ENCODE measurements at regions not wholly inside any gene's neighbourhood (a gene's known extent, or its start where the extent isn't known, plus 50 kb on each side); places are given as distances from the start of the nearest gene placed in this dataset.

DNA sequence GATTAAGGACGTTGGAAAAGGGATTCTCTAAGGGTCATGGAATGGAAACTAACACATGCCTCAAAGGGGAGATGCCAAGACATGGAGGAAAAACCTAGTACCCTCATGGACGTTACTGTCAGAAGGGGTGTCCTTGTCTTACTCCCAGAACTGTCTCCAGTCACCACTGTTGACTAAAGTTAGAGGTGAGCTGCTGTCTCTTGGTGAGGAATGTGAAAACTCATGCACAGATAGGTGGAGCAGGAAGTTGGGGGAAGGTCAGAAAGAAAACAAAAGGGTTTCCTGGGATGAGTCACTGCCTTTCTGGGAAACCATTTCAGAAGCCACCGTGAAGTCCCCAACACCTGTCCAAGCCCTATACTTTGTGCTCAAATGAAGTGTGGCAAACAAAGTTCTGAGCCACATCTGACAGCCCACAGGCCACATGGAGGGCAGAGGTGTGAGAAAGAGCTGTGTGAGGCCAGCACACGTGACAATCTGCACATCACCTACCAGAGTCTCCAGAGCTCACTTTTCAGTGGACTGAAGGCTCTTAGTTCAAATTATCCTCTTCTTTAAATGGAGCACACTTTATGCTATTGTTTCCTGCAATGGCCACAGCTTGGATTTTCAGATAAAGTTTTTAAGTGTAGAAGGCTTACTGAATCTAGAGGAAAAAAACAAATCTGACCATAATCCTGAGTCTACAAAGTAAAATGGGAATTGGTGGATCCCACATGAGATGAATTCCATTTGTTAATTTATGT lies 92.9 kb upstream of the EGLN3 start (continued):
- TF ChIP-seq, protein P1, sequence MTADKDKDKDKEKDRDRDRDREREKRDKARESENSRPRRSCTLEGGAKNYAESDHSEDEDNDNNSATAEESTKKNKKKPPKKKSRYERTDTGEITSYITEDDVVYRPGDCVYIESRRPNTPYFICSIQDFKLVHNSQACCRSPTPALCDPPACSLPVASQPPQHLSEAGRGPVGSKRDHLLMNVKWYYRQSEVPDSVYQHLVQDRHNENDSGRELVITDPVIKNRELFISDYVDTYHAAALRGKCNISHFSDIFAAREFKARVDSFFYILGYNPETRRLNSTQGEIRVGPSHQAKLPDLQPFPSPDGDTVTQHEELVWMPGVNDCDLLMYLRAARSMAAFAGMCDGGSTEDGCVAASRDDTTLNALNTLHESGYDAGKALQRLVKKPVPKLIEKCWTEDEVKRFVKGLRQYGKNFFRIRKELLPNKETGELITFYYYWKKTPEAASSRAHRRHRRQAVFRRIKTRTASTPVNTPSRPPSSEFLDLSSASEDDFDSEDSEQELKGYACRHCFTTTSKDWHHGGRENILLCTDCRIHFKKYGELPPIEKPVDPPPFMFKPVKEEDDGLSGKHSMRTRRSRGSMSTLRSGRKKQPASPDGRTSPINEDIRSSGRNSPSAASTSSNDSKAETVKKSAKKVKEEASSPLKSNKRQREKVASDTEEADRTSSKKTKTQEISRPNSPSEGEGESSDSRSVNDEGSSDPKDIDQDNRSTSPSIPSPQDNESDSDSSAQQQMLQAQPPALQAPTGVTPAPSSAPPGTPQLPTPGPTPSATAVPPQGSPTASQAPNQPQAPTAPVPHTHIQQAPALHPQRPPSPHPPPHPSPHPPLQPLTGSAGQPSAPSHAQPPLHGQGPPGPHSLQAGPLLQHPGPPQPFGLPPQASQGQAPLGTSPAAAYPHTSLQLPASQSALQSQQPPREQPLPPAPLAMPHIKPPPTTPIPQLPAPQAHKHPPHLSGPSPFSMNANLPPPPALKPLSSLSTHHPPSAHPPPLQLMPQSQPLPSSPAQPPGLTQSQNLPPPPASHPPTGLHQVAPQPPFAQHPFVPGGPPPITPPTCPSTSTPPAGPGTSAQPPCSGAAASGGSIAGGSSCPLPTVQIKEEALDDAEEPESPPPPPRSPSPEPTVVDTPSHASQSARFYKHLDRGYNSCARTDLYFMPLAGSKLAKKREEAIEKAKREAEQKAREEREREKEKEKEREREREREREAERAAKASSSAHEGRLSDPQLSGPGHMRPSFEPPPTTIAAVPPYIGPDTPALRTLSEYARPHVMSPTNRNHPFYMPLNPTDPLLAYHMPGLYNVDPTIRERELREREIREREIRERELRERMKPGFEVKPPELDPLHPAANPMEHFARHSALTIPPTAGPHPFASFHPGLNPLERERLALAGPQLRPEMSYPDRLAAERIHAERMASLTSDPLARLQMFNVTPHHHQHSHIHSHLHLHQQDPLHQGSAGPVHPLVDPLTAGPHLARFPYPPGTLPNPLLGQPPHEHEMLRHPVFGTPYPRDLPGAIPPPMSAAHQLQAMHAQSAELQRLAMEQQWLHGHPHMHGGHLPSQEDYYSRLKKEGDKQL (CRISPR knock-in tag; IDR thresholded peaks at IDR 0.05; ENCODE audit: low read depth) = peak; percentile 92
- TF ChIP-seq HOXA3 (CRISPR knock-in tag; IDR thresholded peaks at IDR 0.05) (peak; percentile 92), HNRNPLL (IDR thresholded peaks at IDR 0.05; ENCODE audit: low read depth, low read length, poor library complexity, severe bottlenecking) (no peak), THYN1 (CRISPR knock-in tag; IDR thresholded peaks at IDR 0.05; ENCODE audit: borderline replicate concordance, low read depth) (peak; percentile 95; the same call in 1 of the 2 replicates), RBM39 (IDR thresholded peaks at IDR 0.05; ENCODE audit: low read depth, low read length, poor library complexity, severe bottlenecking) (no peak), KDM3A (CRISPR knock-in tag; IDR thresholded peaks at IDR 0.05; ENCODE audit: low read depth) (peak; percentile 95), ZNF232 (CRISPR knock-in tag; IDR thresholded peaks at IDR 0.05; ENCODE audit: borderline replicate concordance) (peak; percentile 99), FOXK2 (IDR thresholded peaks at IDR 0.05) (no peak), FOXA3 (CRISPR knock-in tag; IDR thresholded peaks at IDR 0.05) (peak; percentile 95), ZNF337 (CRISPR knock-in tag; IDR thresholded peaks at IDR 0.05; ENCODE audit: borderline replicate concordance, low read depth) (peak; percentile 99; the same call in 1 of the 2 replicates), TOPORS (CRISPR knock-in tag; IDR thresholded peaks at IDR 0.05) (no peak)
- TF ChIP-seq, protein P2, sequence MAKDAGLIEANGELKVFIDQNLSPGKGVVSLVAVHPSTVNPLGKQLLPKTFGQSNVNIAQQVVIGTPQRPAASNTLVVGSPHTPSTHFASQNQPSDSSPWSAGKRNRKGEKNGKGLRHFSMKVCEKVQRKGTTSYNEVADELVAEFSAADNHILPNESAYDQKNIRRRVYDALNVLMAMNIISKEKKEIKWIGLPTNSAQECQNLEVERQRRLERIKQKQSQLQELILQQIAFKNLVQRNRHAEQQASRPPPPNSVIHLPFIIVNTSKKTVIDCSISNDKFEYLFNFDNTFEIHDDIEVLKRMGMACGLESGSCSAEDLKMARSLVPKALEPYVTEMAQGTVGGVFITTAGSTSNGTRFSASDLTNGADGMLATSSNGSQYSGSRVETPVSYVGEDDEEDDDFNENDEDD (CRISPR knock-in tag; IDR thresholded peaks at IDR 0.05; ENCODE audit: borderline replicate concordance) = peak; percentile 99
- TF ChIP-seq, protein P3, sequence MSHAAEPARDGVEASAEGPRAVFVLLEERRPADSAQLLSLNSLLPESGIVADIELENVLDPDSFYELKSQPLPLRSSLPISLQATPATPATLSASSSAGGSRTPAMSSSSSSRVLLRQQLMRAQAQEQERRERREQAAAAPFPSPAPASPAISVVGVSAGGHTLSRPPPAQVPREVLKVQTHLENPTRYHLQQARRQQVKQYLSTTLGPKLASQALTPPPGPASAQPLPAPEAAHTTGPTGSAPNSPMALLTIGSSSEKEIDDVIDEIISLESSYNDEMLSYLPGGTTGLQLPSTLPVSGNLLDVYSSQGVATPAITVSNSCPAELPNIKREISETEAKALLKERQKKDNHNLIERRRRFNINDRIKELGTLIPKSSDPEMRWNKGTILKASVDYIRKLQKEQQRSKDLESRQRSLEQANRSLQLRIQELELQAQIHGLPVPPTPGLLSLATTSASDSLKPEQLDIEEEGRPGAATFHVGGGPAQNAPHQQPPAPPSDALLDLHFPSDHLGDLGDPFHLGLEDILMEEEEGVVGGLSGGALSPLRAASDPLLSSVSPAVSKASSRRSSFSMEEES (CRISPR knock-in tag; IDR thresholded peaks at IDR 0.05) = peak; percentile 100
- TF ChIP-seq, protein P4, sequence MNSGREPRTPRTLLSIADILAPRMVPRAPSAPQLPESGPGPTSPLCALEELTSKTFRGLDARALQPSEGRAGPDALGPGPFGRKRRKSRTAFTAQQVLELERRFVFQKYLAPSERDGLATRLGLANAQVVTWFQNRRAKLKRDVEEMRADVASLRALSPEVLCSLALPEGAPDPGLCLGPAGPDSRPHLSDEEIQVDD (CRISPR knock-in tag; IDR thresholded peaks at IDR 0.05; ENCODE audit: borderline replicate concordance) = peak; percentile 96
- TF ChIP-seq, protein P5, sequence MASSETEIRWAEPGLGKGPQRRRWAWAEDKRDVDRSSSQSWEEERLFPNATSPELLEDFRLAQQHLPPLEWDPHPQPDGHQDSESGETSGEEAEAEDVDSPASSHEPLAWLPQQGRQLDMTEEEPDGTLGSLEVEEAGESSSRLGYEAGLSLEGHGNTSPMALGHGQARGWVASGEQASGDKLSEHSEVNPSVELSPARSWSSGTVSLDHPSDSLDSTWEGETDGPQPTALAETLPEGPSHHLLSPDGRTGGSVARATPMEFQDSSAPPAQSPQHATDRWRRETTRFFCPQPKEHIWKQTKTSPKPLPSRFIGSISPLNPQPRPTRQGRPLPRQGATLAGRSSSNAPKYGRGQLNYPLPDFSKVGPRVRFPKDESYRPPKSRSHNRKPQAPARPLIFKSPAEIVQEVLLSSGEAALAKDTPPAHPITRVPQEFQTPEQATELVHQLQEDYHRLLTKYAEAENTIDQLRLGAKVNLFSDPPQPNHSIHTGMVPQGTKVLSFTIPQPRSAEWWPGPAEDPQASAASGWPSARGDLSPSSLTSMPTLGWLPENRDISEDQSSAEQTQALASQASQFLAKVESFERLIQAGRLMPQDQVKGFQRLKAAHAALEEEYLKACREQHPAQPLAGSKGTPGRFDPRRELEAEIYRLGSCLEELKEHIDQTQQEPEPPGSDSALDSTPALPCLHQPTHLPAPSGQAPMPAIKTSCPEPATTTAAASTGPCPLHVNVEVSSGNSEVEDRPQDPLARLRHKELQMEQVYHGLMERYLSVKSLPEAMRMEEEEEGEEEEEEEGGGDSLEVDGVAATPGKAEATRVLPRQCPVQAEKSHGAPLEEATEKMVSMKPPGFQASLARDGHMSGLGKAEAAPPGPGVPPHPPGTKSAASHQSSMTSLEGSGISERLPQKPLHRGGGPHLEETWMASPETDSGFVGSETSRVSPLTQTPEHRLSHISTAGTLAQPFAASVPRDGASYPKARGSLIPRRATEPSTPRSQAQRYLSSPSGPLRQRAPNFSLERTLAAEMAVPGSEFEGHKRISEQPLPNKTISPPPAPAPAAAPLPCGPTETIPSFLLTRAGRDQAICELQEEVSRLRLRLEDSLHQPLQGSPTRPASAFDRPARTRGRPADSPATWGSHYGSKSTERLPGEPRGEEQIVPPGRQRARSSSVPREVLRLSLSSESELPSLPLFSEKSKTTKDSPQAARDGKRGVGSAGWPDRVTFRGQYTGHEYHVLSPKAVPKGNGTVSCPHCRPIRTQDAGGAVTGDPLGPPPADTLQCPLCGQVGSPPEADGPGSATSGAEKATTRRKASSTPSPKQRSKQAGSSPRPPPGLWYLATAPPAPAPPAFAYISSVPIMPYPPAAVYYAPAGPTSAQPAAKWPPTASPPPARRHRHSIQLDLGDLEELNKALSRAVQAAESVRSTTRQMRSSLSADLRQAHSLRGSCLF (CRISPR knock-in tag; IDR thresholded peaks at IDR 0.05; ENCODE audit: borderline replicate concordance) = peak; percentile 99

Measured in HepG2 (cell line).